K562 (cell line): ENCODE measurements at regions not wholly inside any gene's neighbourhood (a gene's known extent, or its start where the extent isn't known, plus 50 kb on each side); places are given as distances from the start of the nearest gene placed in this dataset.

ENCODE experiments used
- ATAC-seq: fragments of 200-7000 bp; cut with Tn5 transposase; 3 replicates; pipeline ENCODE4 v1.9.1; 2020; ENCODE audit warnings: moderate library complexity
- BruUV-seq: library from RNA; stranded (reverse); fragments of 400-500 nt; replicated peaks from 2 replicates; lab custom pipeline; 2021; lab: Mats Ljungman, UMichigan
- CTCF ChIA-PET: fragments of 300-600 bp; formaldehyde crosslinking; extraction: SDS; loops from one replicate; lab custom pipeline; 2021; ENCODE audit warnings: low intra/inter-chr PET ratio; lab: Yijun Ruan, JAX
- POLR2A ChIA-PET: fragments of 300-600, 350-650 bp; sonication (Branson Sonifier 250); formaldehyde crosslinking; extraction: SDS; loops from one replicate; lab custom pipeline; 2021; ENCODE audit warnings: antibody characterized with exemption, inconsistent platforms; lab: Yijun Ruan, JAX
- DNase-seq, 4 experiments: peaks; one replicate each; pipeline versions ENCODE4 v3.0.0 to v3.0.0-alpha.2; 2011 to 2018; ENCODE audit warnings: low spot score in 3 of 4, mixed read lengths in 3 of 4; ENCODE audit errors: extremely low read depth in 1 of 4
- FAIRE-seq: peaks from 2 replicates; lab custom pipeline; 2011; peaks lifted over from hg19 to GRCh38; lab: Jason Lieb, UNC
- H2AFZ ChIP-seq: 2 replicates; pipeline ENCODE4 v1.6.0; 2011; ENCODE audit warnings: low read depth, low read length, control low read depth, inconsistent platforms
- H3K27ac ChIP-seq: fragments of 200-600 bp; 3 replicates; pipeline ENCODE4 v1.8.0; 2011; ENCODE audit warnings: low read depth, mild to moderate bottlenecking, control low read depth, inconsistent platforms, low read length, moderate library complexity, mixed read lengths; ENCODE audit errors: extremely low read depth
- H3K27me3 ChIP-seq, 2 experiments: fragments of 300-600 bp in 1 of 2; 2 replicates in 1 of 2; 3 replicates in 1 of 2; pipeline versions ENCODE4 v1.6.0 to v1.8.0; 2011; ENCODE audit warnings: inconsistent platforms in 2 of 2, low read length in 2 of 2, mild to moderate bottlenecking in 1 of 2, mixed read lengths in 1 of 2, moderate library complexity in 1 of 2; ENCODE audit not compliant: control insufficient read depth in 2 of 2, insufficient read depth in 2 of 2
- H3K36me3 ChIP-seq: fragments of 300-600 bp; 3 replicates; pipeline ENCODE4 v1.8.0; 2011; ENCODE audit warnings: mild to moderate bottlenecking, low read length, inconsistent platforms; ENCODE audit not compliant: control insufficient read depth, insufficient read depth
- H3K4me1 ChIP-seq, 2 experiments: fragments of 200-600 bp in 1 of 2; replicated peaks in 1 of 2; 2 replicates in 1 of 2; 3 replicates in 1 of 2; pipeline versions ENCODE4 v1.5.1 to v1.8.0; 2011; ENCODE audit warnings: inconsistent platforms in 2 of 2, low read length in 2 of 2, mild to moderate bottlenecking in 1 of 2, mixed read lengths in 1 of 2, moderate library complexity in 1 of 2; ENCODE audit not compliant: control insufficient read depth in 2 of 2, insufficient read depth in 2 of 2
- H3K4me2 ChIP-seq: 2 replicates; pipeline ENCODE4 v1.6.1; 2011; ENCODE audit warnings: low read length, control low read depth, inconsistent platforms, mixed read lengths; ENCODE audit not compliant: insufficient read depth
- H3K4me3 ChIP-seq: fragments of 200-600 bp; sonication (generic), shearing (Covaris generic); 2 replicates; pipeline ENCODE4 v1.5.1; 2016; ENCODE audit warnings: control low read depth, inconsistent platforms
- H3K79me2 ChIP-seq: fragments of 200-600 bp; 3 replicates; pipeline ENCODE4 v1.8.0; 2011; ENCODE audit warnings: low read length, inconsistent platforms; ENCODE audit not compliant: control insufficient read depth, insufficient read depth
- H3K9ac ChIP-seq, 2 experiments: 2 replicates each; pipeline versions ENCODE4 v1.6.0 to v1.6.1; 2011; ENCODE audit warnings: low read depth in 2 of 2, low read length in 2 of 2, control low read depth in 1 of 2, inconsistent platforms in 1 of 2, mild to moderate bottlenecking in 1 of 2, mixed read lengths in 1 of 2; ENCODE audit not compliant: insufficient read depth in 1 of 2
- H3K9me1 ChIP-seq: one replicate; pipeline ENCODE4 v1.6.0; 2011; ENCODE audit warnings: inconsistent platforms, mild to moderate bottlenecking, low read length, moderate library complexity; ENCODE audit not compliant: control insufficient read depth, insufficient read depth
- H3K9me3 ChIP-seq: replicated peaks from 2 replicates; pipeline ENCODE4 v1.5.1; 2011; ENCODE audit warnings: low read depth, low read length, inconsistent platforms; ENCODE audit not compliant: control insufficient read depth, insufficient read depth
- H4K20me1 ChIP-seq: replicated peaks from 2 replicates; pipeline ENCODE4 v1.6.1; 2011; ENCODE audit warnings: low read length, inconsistent platforms, mixed read lengths; ENCODE audit not compliant: control insufficient read depth, insufficient read depth
- ASH1L ChIP-seq: fragments of 450-650 bp; IDR thresholded peaks from 2 replicates; pipeline ENCODE4 v1.6.1; 2018; ENCODE audit warnings: borderline replicate concordance, mild to moderate bottlenecking, low read depth; ENCODE audit not compliant: partially characterized antibody
- CBX1 ChIP-seq: sonication (generic); IDR thresholded peaks from 2 replicates; pipeline ENCODE4 v1.6.1; 2016; ENCODE audit warnings: antibody characterized with exemption, low read depth, mild to moderate bottlenecking
- CTCFL ChIP-seq: IDR thresholded peaks from 2 replicates; pipeline ENCODE4 v1.6.1; 2011; ENCODE audit warnings: borderline replicate concordance, low read depth, mild to moderate bottlenecking, moderate library complexity, low read length; ENCODE audit not compliant: insufficient read depth, poor library complexity, severe bottlenecking
- ETV1 ChIP-seq: fragments of 450-650 bp; conservative IDR thresholded peaks from 2 replicates; pipeline ENCODE4 v1.6.1; 2016; ENCODE audit warnings: missing genetic modification characterization, control low read depth, low read depth, missing compliant biosample characterization
- ETV6 ChIP-seq, 3 experiments: fragments of 150-350 bp in 1 of 3; sonication (generic) in 1 of 3; formaldehyde crosslinking in 1 of 3; IDR thresholded peaks; 2 replicates each; pipeline versions ENCODE4 v1.6.1 to v1.8.0; 2014 to 2022; ENCODE audit warnings: borderline replicate concordance in 2 of 3, low read depth in 2 of 3, antibody characterized with exemption in 1 of 3, low read length in 1 of 3, mild to moderate bottlenecking in 1 of 3, missing genetic modification reagents in 1 of 3
- POLR2B ChIP-seq: fragments of 450-650 bp; IDR thresholded peaks from 2 replicates; pipeline ENCODE4 v1.6.1; 2018; ENCODE audit warnings: low read depth; ENCODE audit not compliant: partially characterized antibody
- TARDBP ChIP-seq: fragments of 450-650 bp; IDR thresholded peaks from 2 replicates; pipeline ENCODE4 v1.6.1; 2016
- WGBS: fragments of 100-300 bp; shearing (Covaris generic); methylation state at CpG from one replicate; pipeline ENCODE4 v1.1.6; 2016; ENCODE audit warnings: low coverage, mixed read lengths; ENCODE audit not compliant: insufficient coverage; ENCODE audit errors: missing lambda C conversion rate; 5-methylcytosine and 5-hydroxymethylcytosine counted together
- in situ Hi-C: fragments of 300-500 bp; cut with MboI; formaldehyde crosslinking; loops from 4 replicates; pipeline ENCODE4 v1.15.0; 2018; ENCODE audit warnings: inconsistent platforms, mixed read lengths
- intact Hi-C: fragments of 100-400 bp; cut with micrococcal nuclease; formaldehyde crosslinking; loops from 2 replicates; pipeline ENCODE4 v1.14.2; 2022

GRCh38 chr9:110029956-110030480, 177.9 kb downstream of the C9orf152 start (continued):
- TF ChIP-seq POLR2B (no peak), ETV1 (no peak), CBX1 (no peak)

GRCh38 chr9:110030632-110031031, 177.3 kb downstream of the C9orf152 start:
- intact Hi-C loops = no loop called here
- Histone ChIP-seq H4K20me1 (no peaks in the 10 kb centered on the region), H2AFZ (no peak overlapping the region), H3K9ac (no peak overlapping the region), H3K4me1 (no peaks in the 10 kb centered on the region), H3K4me2 (no peak overlapping the region), H3K79me2 (no peaks in the 10 kb centered on the region), H3K4me3 (no peak overlapping the region), H3K27me3 (no peaks in the 10 kb centered on the region), H3K9me1 (no peaks in the 10 kb centered on the region), H3K9me3 (no peaks in the 10 kb centered on the region), H3K27ac (no peak overlapping the region), H3K36me3 (no peaks in the 10 kb centered on the region)
- in situ Hi-C loops = no loop called here
- BruUV-seq = no TSS peak
- CTCF ChIA-PET = no interaction called here
- no peak for FAIRE-seq
- POLR2A ChIA-PET = no interaction called here
- TF ChIP-seq CTCFL (no peak), ASH1L (no peak), TARDBP (no peak), ETV6 (IDR thresholded peaks at IDR 0.05; ENCODE audit: borderline replicate concordance in 1 of 2, low read depth in 2 of 2, low read length in 1 of 2) (no peak), ETV6 (CRISPR knock-in tag; IDR thresholded peaks at IDR 0.05; ENCODE audit: borderline replicate concordance) (no peak)
- no peak for DNase-seq
- 0% methylated on average over 3 of the region's 3 CpGs for WGBS
- ATAC-seq = no peak
